CD8-positive, alpha-beta memory T cell (primary cell): ENCODE measurements at regions not wholly inside any gene's neighbourhood (a gene's known extent, or its start where the extent isn't known, plus 50 kb on each side); places are given as distances from the start of the nearest gene placed in this dataset.

ENCODE experiments used
- CTCF ChIA-PET: fragments of 350-600 bp; sonication (Branson Sonifier 250); formaldehyde crosslinking; loops from one replicate; lab custom pipeline; 2021; ENCODE audit warnings: antibody characterized with exemption; lab: Charles Lee
- POLR2A ChIA-PET: fragments of 350-600 bp; sonication (Branson Sonifier 250); formaldehyde crosslinking; loops from one replicate; lab custom pipeline; 2021; ENCODE audit warnings: antibody characterized with exemption; lab: Charles Lee
- DNase-seq, 5 donors: peaks; one replicate each; pipeline versions ENCODE4 v3.0.0 to v3.0.0-alpha.2; 2020 to 2022; ENCODE audit warnings: mixed read lengths in 1 of 5
- H3K27ac ChIP-seq: one replicate; pipeline ENCODE4 v1.7.0; 2013; ENCODE audit warnings: low read depth, mild to moderate bottlenecking, low read length, moderate library complexity
- H3K27me3 ChIP-seq: 2 replicates; pipeline ENCODE4 v1.7.0; 2013; ENCODE audit warnings: low read length, mild to moderate bottlenecking; ENCODE audit not compliant: insufficient read depth, poor library complexity, severe bottlenecking
- H3K36me3 ChIP-seq: 2 replicates; pipeline ENCODE4 v1.7.0; 2013; ENCODE audit warnings: mild to moderate bottlenecking, low read length, moderate library complexity; ENCODE audit not compliant: insufficient read depth
- H3K4me1 ChIP-seq: 2 replicates; pipeline ENCODE4 v1.7.0; 2013; ENCODE audit warnings: mild to moderate bottlenecking, low read length, moderate library complexity; ENCODE audit not compliant: insufficient read depth
- H3K4me3 ChIP-seq: 2 replicates; pipeline ENCODE4 v1.7.0; 2013; ENCODE audit warnings: mild to moderate bottlenecking, low read length
- H3K9me3 ChIP-seq: 2 replicates; pipeline ENCODE4 v1.7.0; 2013; ENCODE audit warnings: mild to moderate bottlenecking, low read length
- H3K27ac Mint-ChIP-seq, 8 donors: one replicate each; pipeline ENCODE4 v1.8.0; 2020 to 2021; ENCODE audit warnings: mixed read lengths in 8 of 8, mild to moderate bottlenecking in 6 of 8, inconsistent platforms in 3 of 8, moderate library complexity in 3 of 8
- H3K27me3 Mint-ChIP-seq, 2 donors: one replicate each; pipeline ENCODE4 v1.8.0; 2020 to 2021; ENCODE audit warnings: mixed read lengths in 2 of 2, mild to moderate bottlenecking in 1 of 2, moderate library complexity in 1 of 2
- H3K36me3 Mint-ChIP-seq, 3 donors: one replicate each; pipeline ENCODE4 v1.8.0; 2020 to 2021; ENCODE audit warnings: mixed read lengths in 3 of 3, inconsistent platforms in 1 of 3, mild to moderate bottlenecking in 1 of 3
- H3K4me1 Mint-ChIP-seq, 3 donors: one replicate each; pipeline ENCODE4 v1.8.0; 2020 to 2021; ENCODE audit warnings: mixed read lengths in 3 of 3, inconsistent platforms in 1 of 3, mild to moderate bottlenecking in 1 of 3
- H3K4me3 Mint-ChIP-seq, 7 donors: one replicate each; pipeline ENCODE4 v1.8.0; 2020 to 2021; ENCODE audit warnings: mixed read lengths in 7 of 7, mild to moderate bottlenecking in 6 of 7, moderate library complexity in 4 of 7, inconsistent platforms in 2 of 7
- H3K9me3 Mint-ChIP-seq, 5 donors: one replicate each; pipeline ENCODE4 v1.8.0; 2020 to 2022; ENCODE audit warnings: mixed read lengths in 5 of 5, mild to moderate bottlenecking in 3 of 5, moderate library complexity in 2 of 5, inconsistent platforms in 1 of 5

DNA sequence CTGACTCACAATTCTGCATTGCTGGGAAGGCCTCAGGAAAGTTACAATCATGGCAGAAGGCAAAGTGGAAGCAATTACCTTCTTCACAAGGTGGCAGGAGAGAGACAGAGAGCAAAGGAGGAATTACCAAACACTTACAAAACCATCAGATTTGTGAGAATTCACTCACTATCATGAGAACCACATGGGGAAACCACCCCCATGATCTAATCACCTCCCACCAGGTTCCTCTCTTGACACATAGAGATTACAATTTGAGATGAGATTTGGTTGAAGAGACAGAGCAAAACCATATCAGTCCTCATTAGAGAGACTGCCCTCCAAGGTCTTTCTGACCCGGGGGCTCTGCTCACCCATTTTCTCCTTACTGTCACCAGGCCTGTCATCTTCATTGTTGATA lies 1582.3 kb upstream of the TMEM132C start:
- DNase-seq = no peak
- no peaks in the 10 kb centered on the region for H3K4me1 Mint-ChIP-seq
- H3K4me3 ChIP-seq = no peak overlapping the region
- CTCF ChIA-PET = no interaction called here
- H3K4me1 ChIP-seq = no peaks in the 10 kb centered on the region
- POLR2A ChIA-PET = no interaction called here
- H3K36me3 Mint-ChIP-seq = peaks cover 0 to 16% (median 0%) of the 10 kb centered on the region in 3 donors
- peak overlapping the region in 1 of 8 donors; percentile 8 for H3K27ac Mint-ChIP-seq
- no peak overlapping the region for H3K27ac ChIP-seq
- H3K27me3 Mint-ChIP-seq = no peaks in the 10 kb centered on the region
- H3K4me3 Mint-ChIP-seq = no peak overlapping the region
- H3K27me3 ChIP-seq = no peaks in the 10 kb centered on the region
- H3K9me3 ChIP-seq = no peaks in the 10 kb centered on the region
- H3K9me3 Mint-ChIP-seq = peaks cover 5 to 19% (median 13%) of the 10 kb centered on the region in 5 donors
- no peaks in the 10 kb centered on the region for H3K36me3 ChIP-seq

DNA sequence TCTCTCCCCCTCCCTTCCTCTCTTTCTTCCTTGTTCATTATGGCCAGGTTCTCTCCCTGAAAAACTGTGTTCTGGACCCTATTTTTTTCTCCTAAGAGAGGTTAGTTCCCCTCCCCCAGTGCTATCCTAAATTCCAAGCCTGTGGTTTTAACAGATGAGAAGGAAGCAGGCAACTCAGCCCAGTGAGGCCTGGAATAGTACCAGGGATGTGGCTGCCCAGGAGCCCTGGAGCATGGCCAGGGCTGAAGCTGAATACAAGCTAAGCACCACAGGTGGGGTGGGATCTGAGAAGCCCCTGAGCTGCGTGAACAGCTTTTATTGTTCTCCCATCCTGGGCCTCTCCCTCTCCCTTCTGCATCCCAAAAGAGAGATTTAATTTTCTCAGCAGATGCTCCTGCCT lies 1581.3 kb upstream of the TMEM132C start:
- no peak for DNase-seq
- no peak overlapping the region for H3K4me3 ChIP-seq
- POLR2A ChIA-PET = no interaction called here
- Mint-ChIP-seq H3K4me1 (no peaks in the 10 kb centered on the region), H3K36me3 (peaks cover 0 to 16% (median 0%) of the 10 kb centered on the region in 3 donors), H3K9me3 (peaks cover 5 to 19% (median 13%) of the 10 kb centered on the region in 5 donors), H3K4me3 (no peak overlapping the region), H3K27me3 (no peaks in the 10 kb centered on the region), H3K27ac (no peak overlapping the region)
- H3K27ac ChIP-seq = no peak overlapping the region
- no peaks in the 10 kb centered on the region for H3K36me3 ChIP-seq
- no peaks in the 10 kb centered on the region for H3K4me1 ChIP-seq
- no peaks in the 10 kb centered on the region for H3K27me3 ChIP-seq
- CTCF ChIA-PET = no interaction called here
- no peaks in the 10 kb centered on the region for H3K9me3 ChIP-seq

DNA sequence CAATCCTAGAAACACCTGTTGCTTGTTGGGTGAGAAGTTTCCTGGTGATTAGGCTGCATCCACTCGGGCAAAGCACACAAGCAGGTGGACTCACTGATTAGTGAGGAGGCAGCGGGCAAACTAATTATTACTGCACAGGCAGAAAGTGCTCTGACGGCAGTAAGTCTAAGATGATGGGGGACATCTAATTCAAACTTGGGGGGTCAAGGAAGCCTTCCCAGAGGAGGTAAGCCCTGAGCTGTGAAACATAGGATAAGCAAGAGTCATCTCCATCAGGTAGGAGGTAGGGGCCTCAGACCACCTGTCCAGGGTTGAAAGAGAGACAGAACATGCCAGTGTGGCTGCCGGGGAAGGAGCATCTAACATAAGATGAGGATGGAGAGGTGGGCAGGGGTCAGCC lies 1578.4 kb upstream of the TMEM132C start:
- Histone ChIP-seq H3K4me1 (no peaks in the 10 kb centered on the region), H3K9me3 (no peaks in the 10 kb centered on the region), H3K27me3 (no peaks in the 10 kb centered on the region), H3K27ac (no peak overlapping the region), H3K36me3 (no peaks in the 10 kb centered on the region), H3K4me3 (no peak overlapping the region)
- Mint-ChIP-seq H3K36me3 (peaks cover 0 to 16% (median 0%) of the 10 kb centered on the region in 3 donors), H3K4me3 (no peak overlapping the region), H3K4me1 (no peaks in the 10 kb centered on the region), H3K27ac (no peak overlapping the region), H3K27me3 (no peaks in the 10 kb centered on the region), H3K9me3 (peaks cover 3 to 12% (median 7%) of the 10 kb centered on the region in 5 donors)
- CTCF ChIA-PET = no interaction called here
- DNase-seq = no peak
- POLR2A ChIA-PET = no interaction called here

DNA sequence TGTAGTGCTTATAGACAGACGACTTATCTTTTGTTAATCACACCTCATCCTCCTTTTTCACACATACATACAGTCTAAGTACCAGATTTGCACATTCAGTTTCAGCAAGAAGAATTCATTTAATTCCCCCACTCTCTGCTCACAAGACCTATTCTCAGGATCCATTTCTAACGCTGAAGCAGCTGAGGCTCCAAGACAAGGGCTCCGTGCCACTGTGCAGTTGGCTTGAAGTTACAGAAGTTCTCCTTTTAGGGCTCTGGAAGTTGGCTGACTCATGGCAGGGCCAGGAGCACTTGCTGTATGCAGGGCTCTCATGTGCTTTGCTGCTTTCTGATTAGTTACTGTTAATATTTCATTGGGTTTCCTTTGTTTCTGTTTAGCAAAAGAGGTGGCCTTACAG lies 1566.9 kb upstream of the TMEM132C start:
- peaks cover 0 to 3% of the 10 kb centered on the region in 2 donors for H3K27me3 Mint-ChIP-seq
- H3K27me3 ChIP-seq = no peaks in the 10 kb centered on the region
- no peak overlapping the region for H3K4me3 ChIP-seq
- H3K9me3 ChIP-seq = no peaks in the 10 kb centered on the region
- POLR2A ChIA-PET = no interaction called here
- H3K4me3 Mint-ChIP-seq = no peak overlapping the region
- no peaks in the 10 kb centered on the region for H3K36me3 ChIP-seq
- no peak overlapping the region for H3K27ac ChIP-seq
- DNase-seq = no peak
- CTCF ChIA-PET = no interaction called here
- H3K36me3 Mint-ChIP-seq = no peaks in the 10 kb centered on the region
- H3K4me1 Mint-ChIP-seq = no peaks in the 10 kb centered on the region
- H3K27ac Mint-ChIP-seq = no peak overlapping the region
- H3K4me1 ChIP-seq = no peaks in the 10 kb centered on the region
- H3K9me3 Mint-ChIP-seq = peaks cover 0 to 9% (median 0%) of the 10 kb centered on the region in 5 donors

DNA sequence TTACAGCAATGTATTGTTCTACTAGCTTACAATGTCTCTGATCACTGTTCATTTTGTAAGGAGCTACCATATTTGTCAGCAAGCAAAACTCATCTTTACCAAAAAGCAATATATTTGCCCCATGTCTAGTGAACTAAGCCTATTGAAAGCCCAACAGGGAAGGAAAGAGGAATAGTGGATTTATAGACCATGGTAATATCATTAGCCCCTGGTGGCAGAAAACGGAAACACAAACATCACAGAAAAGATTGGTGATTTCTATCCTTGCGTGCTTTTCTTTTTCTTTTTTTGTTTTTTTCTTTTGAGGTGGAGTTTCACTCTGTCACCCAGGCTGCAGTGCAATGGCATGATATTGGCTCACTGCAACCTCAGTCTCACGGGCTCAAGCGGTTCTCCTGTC lies 1562.4 kb upstream of the TMEM132C start:
- H3K9me3 Mint-ChIP-seq = peaks cover 0 to 6% (median 0%) of the 10 kb centered on the region in 5 donors
- no peak overlapping the region for H3K4me3 ChIP-seq
- no peaks in the 10 kb centered on the region for H3K27me3 Mint-ChIP-seq
- H3K27ac Mint-ChIP-seq = no peak overlapping the region
- no peaks in the 10 kb centered on the region for H3K4me1 ChIP-seq
- ChIA-PET CTCF (no interaction called here), POLR2A (no interaction called here)
- peaks cover 2 to 9% (median 4%) of the 10 kb centered on the region in 3 donors for H3K4me1 Mint-ChIP-seq
- H3K4me3 Mint-ChIP-seq = no peak overlapping the region
- H3K27ac ChIP-seq = no peak overlapping the region
- no peaks in the 10 kb centered on the region for H3K27me3 ChIP-seq
- H3K36me3 Mint-ChIP-seq = no peaks in the 10 kb centered on the region
- H3K36me3 ChIP-seq = no peaks in the 10 kb centered on the region
- DNase-seq = no peak
- no peaks in the 10 kb centered on the region for H3K9me3 ChIP-seq

DNA sequence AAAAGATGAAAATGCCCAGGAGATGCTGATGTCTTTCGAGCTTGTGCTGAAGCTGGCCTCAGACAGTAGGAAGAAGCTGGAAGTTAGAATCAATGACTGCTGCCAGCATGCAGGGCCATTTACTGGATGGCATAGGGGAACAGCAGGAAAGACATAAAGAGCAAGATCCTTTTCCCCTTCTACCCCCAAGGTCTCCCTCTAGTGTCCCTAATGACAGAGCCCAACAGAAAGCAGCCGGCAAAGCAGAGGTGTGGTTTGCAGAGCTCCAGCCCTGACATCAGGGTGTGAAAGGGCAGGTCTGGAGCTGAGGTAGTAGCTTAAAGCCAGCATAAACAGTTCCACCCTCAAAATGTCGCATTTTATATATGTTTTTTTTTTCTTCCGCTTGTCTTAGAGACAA lies 1560.7 kb upstream of the TMEM132C start:
- no peak for DNase-seq
- no peaks in the 10 kb centered on the region for H3K9me3 ChIP-seq
- Mint-ChIP-seq H3K9me3 (peaks cover 0 to 6% (median 0%) of the 10 kb centered on the region in 5 donors), H3K27ac (no peak overlapping the region), H3K27me3 (no peaks in the 10 kb centered on the region), H3K4me1 (peaks cover 2 to 13% (median 4%) of the 10 kb centered on the region in 3 donors), H3K4me3 (no peak overlapping the region), H3K36me3 (no peaks in the 10 kb centered on the region)
- no peak overlapping the region for H3K4me3 ChIP-seq
- H3K36me3 ChIP-seq = no peaks in the 10 kb centered on the region
- ChIA-PET CTCF (interaction anchor here (1.3 kb wide), 1 partner anchor 41 kb away, joined by 3 read pairs; no protein-coding TSS in a partner anchor), POLR2A (no interaction called here)
- H3K4me1 ChIP-seq = no peaks in the 10 kb centered on the region
- H3K27me3 ChIP-seq = no peaks in the 10 kb centered on the region
- H3K27ac ChIP-seq = no peak overlapping the region

DNA sequence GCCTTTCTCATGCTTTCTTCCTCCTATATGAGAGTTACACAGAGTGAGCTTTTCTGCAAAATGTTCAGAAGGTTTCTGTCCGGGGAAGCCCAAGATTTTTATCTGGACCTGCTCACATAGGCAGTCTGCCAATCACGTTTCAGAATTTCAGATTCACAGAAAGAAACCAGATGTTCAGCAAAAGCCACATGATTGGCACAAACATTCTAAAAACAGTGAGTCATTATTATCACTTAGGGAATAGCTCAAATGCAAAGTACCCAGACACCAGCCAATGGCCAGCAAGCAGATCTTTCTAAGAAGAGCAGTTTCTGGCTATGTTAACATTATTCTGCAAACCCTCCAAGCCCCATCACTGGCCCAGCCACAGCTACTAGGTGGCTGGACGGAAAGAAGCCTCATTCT lies 1558.5 kb upstream of the TMEM132C start:
- Mint-ChIP-seq H3K4me1 (peaks cover 2 to 13% (median 4%) of the 10 kb centered on the region in 3 donors), H3K27ac (peak overlapping the region in 2 of 8 donors; percentile 51 to 58), H3K36me3 (no peaks in the 10 kb centered on the region), H3K27me3 (peaks cover 0 to 3% of the 10 kb centered on the region in 2 donors), H3K4me3 (no peak overlapping the region), H3K9me3 (peaks cover 0 to 6% (median 0%) of the 10 kb centered on the region in 5 donors)
- Histone ChIP-seq H3K27ac (no peak overlapping the region), H3K27me3 (no peaks in the 10 kb centered on the region), H3K4me1 (no peaks in the 10 kb centered on the region), H3K9me3 (no peaks in the 10 kb centered on the region), H3K36me3 (no peaks in the 10 kb centered on the region), H3K4me3 (no peak overlapping the region)
- ChIA-PET POLR2A (no interaction called here), CTCF (no interaction called here)
- no peak for DNase-seq

DNA sequence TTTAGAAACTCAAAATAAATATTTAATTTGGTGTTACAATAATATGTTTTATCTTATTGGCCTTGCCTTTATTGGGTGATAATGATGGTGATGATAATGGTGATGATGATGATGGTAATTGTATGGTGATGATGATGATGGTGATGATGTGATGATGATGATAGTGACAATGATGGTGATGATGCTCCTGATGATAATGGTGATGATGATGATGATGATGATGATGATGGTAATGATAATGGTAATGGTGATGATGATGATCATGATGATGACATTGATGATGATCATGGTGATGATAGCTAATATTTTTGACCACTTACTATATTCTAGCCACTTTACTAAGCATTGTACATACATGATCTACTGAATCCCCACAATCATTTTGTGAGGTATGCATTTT lies 1548.6 kb upstream of the TMEM132C start:
- Mint-ChIP-seq H3K9me3 (peaks cover 0 to 23% (median 13%) of the 10 kb centered on the region in 5 donors), H3K4me1 (no peaks in the 10 kb centered on the region), H3K4me3 (no peak overlapping the region), H3K27me3 (peaks cover 14 to 19% of the 10 kb centered on the region in 2 donors), H3K27ac (peak overlapping the region in 1 of 8 donors; percentile 5), H3K36me3 (peaks cover 1 to 23% (median 1%) of the 10 kb centered on the region in 3 donors)
- DNase-seq = no peak
- ChIA-PET POLR2A (no interaction called here), CTCF (no interaction called here)
- Histone ChIP-seq H3K9me3 (no peaks in the 10 kb centered on the region), H3K27ac (no peak overlapping the region), H3K27me3 (no peaks in the 10 kb centered on the region), H3K4me1 (no peaks in the 10 kb centered on the region), H3K4me3 (no peak overlapping the region), H3K36me3 (no peaks in the 10 kb centered on the region)
